ENCODE measurements at regions not wholly inside any gene's neighbourhood (a gene's known extent, or its start where the extent isn't known, plus 50 kb on each side); places are given as distances from the start of the nearest gene placed in this dataset.

GRCh38 chr1:42096554-42096953, 56.7 kb upstream of the GUCA2B start:
- H3K9me3 ChIP-seq, result no peaks in the 10 kb centered on the region
- no peak overlapping the region for H3K4me3 ChIP-seq
- no peaks in the 10 kb centered on the region for H3K4me1 ChIP-seq (ENCODE audit: control insufficient read depth in 1 of 2, low read depth in 2 of 2)
- TF ChIP-seq, protein P1, sequence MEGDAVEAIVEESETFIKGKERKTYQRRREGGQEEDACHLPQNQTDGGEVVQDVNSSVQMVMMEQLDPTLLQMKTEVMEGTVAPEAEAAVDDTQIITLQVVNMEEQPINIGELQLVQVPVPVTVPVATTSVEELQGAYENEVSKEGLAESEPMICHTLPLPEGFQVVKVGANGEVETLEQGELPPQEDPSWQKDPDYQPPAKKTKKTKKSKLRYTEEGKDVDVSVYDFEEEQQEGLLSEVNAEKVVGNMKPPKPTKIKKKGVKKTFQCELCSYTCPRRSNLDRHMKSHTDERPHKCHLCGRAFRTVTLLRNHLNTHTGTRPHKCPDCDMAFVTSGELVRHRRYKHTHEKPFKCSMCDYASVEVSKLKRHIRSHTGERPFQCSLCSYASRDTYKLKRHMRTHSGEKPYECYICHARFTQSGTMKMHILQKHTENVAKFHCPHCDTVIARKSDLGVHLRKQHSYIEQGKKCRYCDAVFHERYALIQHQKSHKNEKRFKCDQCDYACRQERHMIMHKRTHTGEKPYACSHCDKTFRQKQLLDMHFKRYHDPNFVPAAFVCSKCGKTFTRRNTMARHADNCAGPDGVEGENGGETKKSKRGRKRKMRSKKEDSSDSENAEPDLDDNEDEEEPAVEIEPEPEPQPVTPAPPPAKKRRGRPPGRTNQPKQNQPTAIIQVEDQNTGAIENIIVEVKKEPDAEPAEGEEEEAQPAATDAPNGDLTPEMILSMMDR (IDR thresholded peaks at IDR 0.05), result no peak
- ATAC-seq (ENCODE audit: insufficient number of reproducible peaks, low FRiP score, low read depth) (no peak), DNase-seq (ENCODE audit: low spot score) (no peak)
- H3K27me3 ChIP-seq (replicated peaks; ENCODE audit: insufficient read depth), result no peaks in the 10 kb centered on the region
- no peaks in the 10 kb centered on the region for H3K36me3 ChIP-seq
- H3K27ac ChIP-seq, result no peak overlapping the region

GRCh38 chr1:42089246-42089645, 64.0 kb upstream of the GUCA2B start:
- no peak for ATAC-seq (ENCODE audit: insufficient number of reproducible peaks, low FRiP score, low read depth)
- Histone ChIP-seq H3K4me3 (no peak overlapping the region), H3K4me1 (ENCODE audit: control insufficient read depth in 1 of 2, low read depth in 2 of 2) (no peaks in the 10 kb centered on the region), H3K27ac (no peak overlapping the region), H3K27me3 (replicated peaks; ENCODE audit: insufficient read depth) (no peaks in the 10 kb centered on the region), H3K36me3 (no peaks in the 10 kb centered on the region), H3K9me3 (peaks cover 2% of the 10 kb centered on the region)
- TF ChIP-seq, protein P1 (IDR thresholded peaks at IDR 0.05), result no peak
- DNase-seq (ENCODE audit: low spot score), result no peak

DNA sequence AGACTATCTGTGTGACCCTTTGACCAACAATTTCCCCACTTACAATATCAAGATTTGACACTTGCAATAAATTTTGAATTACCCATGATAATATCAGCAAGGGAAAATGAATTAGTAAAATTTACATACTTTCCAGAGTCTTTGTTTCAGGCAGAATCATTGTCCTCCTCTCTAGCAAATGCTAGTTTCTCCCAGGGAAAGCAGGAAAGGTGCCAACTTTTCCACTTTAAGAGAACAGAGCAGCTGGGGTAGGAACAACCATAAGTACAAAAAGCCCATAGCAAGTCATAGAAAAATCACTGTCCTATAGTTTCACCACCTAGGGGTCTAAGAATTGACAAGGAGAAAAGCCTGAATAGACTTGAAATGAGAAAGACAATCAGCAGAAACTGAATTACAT, 67.1 kb upstream of the GUCA2B start:
- no peak for DNase-seq (ENCODE audit: low spot score)
- Histone ChIP-seq H3K27ac (no peak overlapping the region), H3K36me3 (no peaks in the 10 kb centered on the region), H3K27me3 (replicated peaks; ENCODE audit: insufficient read depth) (no peaks in the 10 kb centered on the region), H3K9me3 (peaks cover 2% of the 10 kb centered on the region), H3K4me1 (ENCODE audit: control insufficient read depth in 1 of 2, low read depth in 2 of 2) (no peaks in the 10 kb centered on the region), H3K4me3 (no peak overlapping the region)
- ATAC-seq (ENCODE audit: insufficient number of reproducible peaks, low FRiP score, low read depth), result no peak
- TF ChIP-seq, protein P1 (IDR thresholded peaks at IDR 0.05), result no peak

GRCh38 chr1:42085596-42085995, 67.6 kb upstream of the GUCA2B start:
- Histone ChIP-seq H3K9me3 (peaks cover 4% of the 10 kb centered on the region), H3K36me3 (no peaks in the 10 kb centered on the region), H3K27me3 (replicated peaks; ENCODE audit: insufficient read depth) (no peaks in the 10 kb centered on the region), H3K4me3 (no peak overlapping the region), H3K4me1 (ENCODE audit: control insufficient read depth in 1 of 2, low read depth in 2 of 2) (no peaks in the 10 kb centered on the region), H3K27ac (no peak overlapping the region)
- DNase-seq (ENCODE audit: low spot score) (no peak), ATAC-seq (ENCODE audit: insufficient number of reproducible peaks, low FRiP score, low read depth) (no peak)
- TF ChIP-seq, protein P1 (IDR thresholded peaks at IDR 0.05), result no peak

DNA sequence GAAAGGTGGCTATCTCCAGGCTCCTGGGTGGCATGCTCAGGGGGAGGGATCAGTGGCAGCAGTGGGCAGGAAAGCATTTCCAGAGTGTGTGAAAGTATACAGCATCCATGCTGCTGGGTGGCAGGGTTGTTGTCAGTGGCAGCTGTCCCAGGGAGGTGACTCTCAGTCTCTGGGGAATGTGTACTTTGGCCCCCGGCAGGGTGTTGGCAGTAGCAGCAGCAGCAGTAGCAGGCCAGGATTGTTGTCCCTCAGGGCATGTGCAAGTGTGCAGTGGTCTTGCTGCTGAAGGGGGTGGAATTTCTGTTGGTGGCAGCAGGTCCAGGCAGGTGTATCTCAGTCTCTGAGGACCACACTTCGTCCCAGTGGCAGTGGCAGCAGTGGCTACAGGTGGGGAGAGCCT, 71.7 kb upstream of the GUCA2B start:
- no peak overlapping the region for H3K27ac ChIP-seq
- DNase-seq (ENCODE audit: low spot score) (no peak), ATAC-seq (ENCODE audit: insufficient number of reproducible peaks, low FRiP score, low read depth) (no peak)
- H3K27me3 ChIP-seq (replicated peaks; ENCODE audit: insufficient read depth), result no peaks in the 10 kb centered on the region
- H3K4me3 ChIP-seq, result no peak overlapping the region
- H3K9me3 ChIP-seq, result peaks cover 8% of the 10 kb centered on the region
- no peaks in the 10 kb centered on the region for H3K4me1 ChIP-seq (ENCODE audit: control insufficient read depth in 1 of 2, low read depth in 2 of 2)
- H3K36me3 ChIP-seq, result no peaks in the 10 kb centered on the region
- TF ChIP-seq, protein P1 (IDR thresholded peaks at IDR 0.05), result no peak
